ENCODE measurements at regions not wholly inside any gene's neighbourhood (a gene's known extent, or its start where the extent isn't known, plus 50 kb on each side); places are given as distances from the start of the nearest gene placed in this dataset.

GRCh38 chr1:55726994-55727393 is 511.8 kb upstream of the USP24 start:
- TF ChIP-seq CTCF (IDR thresholded peaks at IDR 0.05; ENCODE audit: unreplicated experiment), result no peak
- Mint-ChIP-seq H3K36me3 (ENCODE audit: insufficient read depth, unreplicated experiment) (no peaks in the 10 kb centered on the region), H3K27me3 (ENCODE audit: unreplicated experiment) (no peaks in the 10 kb centered on the region), H3K9me3 (ENCODE audit: low read depth, unreplicated experiment) (peaks cover 8% of the 10 kb centered on the region), H3K27ac (ENCODE audit: unreplicated experiment) (no peak overlapping the region), H3K4me3 (ENCODE audit: low read depth, unreplicated experiment) (no peak overlapping the region), H3K4me1 (ENCODE audit: low read depth, unreplicated experiment) (no peaks in the 10 kb centered on the region)
- CTCF ChIA-PET, result interaction anchor here (1.2 kb wide), 1 partner anchor 96 kb away, joined by 3 read pairs; no protein-coding TSS in a partner anchor
- no TSS peak for BruUV-seq (replicated peaks)
- DNase-seq, result no peak
- intact Hi-C loops (cut with micrococcal nuclease; ENCODE audit: unreplicated experiment), result no loop called here

- Mint-ChIP-seq H3K27ac (ENCODE audit: unreplicated experiment) (no peak overlapping the region), H3K36me3 (ENCODE audit: insufficient read depth, unreplicated experiment) (no peaks in the 10 kb centered on the region), H3K4me1 (ENCODE audit: low read depth, unreplicated experiment) (no peaks in the 10 kb centered on the region), H3K4me3 (ENCODE audit: low read depth, unreplicated experiment) (no peak overlapping the region), H3K27me3 (ENCODE audit: unreplicated experiment) (no peaks in the 10 kb centered on the region), H3K9me3 (ENCODE audit: low read depth, unreplicated experiment) (peaks cover 8% of the 10 kb centered on the region)
- no peak for DNase-seq
- BruUV-seq (replicated peaks), result no TSS peak
- CTCF ChIA-PET, result no interaction called here
- TF ChIP-seq CTCF (IDR thresholded peaks at IDR 0.05; ENCODE audit: unreplicated experiment), result no peak
- intact Hi-C loops (cut with micrococcal nuclease; ENCODE audit: unreplicated experiment), result no loop called here
Observed at GRCh38 chr1:55725378-55725777, 510.2 kb upstream of the USP24 start.

- BruUV-seq (replicated peaks), result no TSS peak
- no peak for DNase-seq
- H3K9me3 Mint-ChIP-seq (ENCODE audit: low read depth, unreplicated experiment), result peaks cover 8% of the 10 kb centered on the region
- H3K36me3 Mint-ChIP-seq (ENCODE audit: insufficient read depth, unreplicated experiment), result no peaks in the 10 kb centered on the region
- no peak overlapping the region for H3K27ac Mint-ChIP-seq (ENCODE audit: unreplicated experiment)
- no peaks in the 10 kb centered on the region for H3K27me3 Mint-ChIP-seq (ENCODE audit: unreplicated experiment)
- intact Hi-C loops (cut with micrococcal nuclease; ENCODE audit: unreplicated experiment), result no loop called here
- CTCF ChIA-PET, result no interaction called here
- no peak for TF ChIP-seq CTCF (IDR thresholded peaks at IDR 0.05; ENCODE audit: unreplicated experiment)
- no peaks in the 10 kb centered on the region for H3K4me1 Mint-ChIP-seq (ENCODE audit: low read depth, unreplicated experiment)
- H3K4me3 Mint-ChIP-seq (ENCODE audit: low read depth, unreplicated experiment), result no peak overlapping the region
Observed at GRCh38 chr1:55724551-55725325, 509.6 kb upstream of the USP24 start.

- peaks cover 8% of the 10 kb centered on the region for H3K9me3 Mint-ChIP-seq (ENCODE audit: low read depth, unreplicated experiment)
- BruUV-seq (replicated peaks), result no TSS peak
- no peaks in the 10 kb centered on the region for H3K36me3 Mint-ChIP-seq (ENCODE audit: insufficient read depth, unreplicated experiment)
- H3K27me3 Mint-ChIP-seq (ENCODE audit: unreplicated experiment), result no peaks in the 10 kb centered on the region
- CTCF ChIA-PET, result no interaction called here
- H3K4me3 Mint-ChIP-seq (ENCODE audit: low read depth, unreplicated experiment), result no peak overlapping the region
- TF ChIP-seq CTCF (IDR thresholded peaks at IDR 0.05; ENCODE audit: unreplicated experiment), result no peak
- intact Hi-C loops (cut with micrococcal nuclease; ENCODE audit: unreplicated experiment), result no loop called here
- no peak overlapping the region for H3K27ac Mint-ChIP-seq (ENCODE audit: unreplicated experiment)
- H3K4me1 Mint-ChIP-seq (ENCODE audit: low read depth, unreplicated experiment), result no peaks in the 10 kb centered on the region
- DNase-seq, result no peak
Observed at GRCh38 chr1:55723001-55723400, 507.8 kb upstream of the USP24 start.

All from Calu3 (cell line).